Activated T-helper 9 cell treated with anti-CD3 and anti-CD28 coated beads, Interleukin-2, amount 50 U/mL, for 16 hours (primary cell): ENCODE measurements at regions not wholly inside any gene's neighbourhood (a gene's known extent, or its start where the extent isn't known, plus 50 kb on each side); places are given as distances from the start of the nearest gene placed in this dataset.

Experiments used
- DNase-seq: peaks from one replicate; pipeline ENCODE4 v3.0.0-alpha.2; 2020; ENCODE audit warnings: low read depth

GRCh38 chr3:31462050-31462569 lies 70.6 kb upstream of the STT3B start:
- DNase-seq = no peak

- no peak for DNase-seq
Measured at GRCh38 chr3:31465999-31466398, 66.7 kb upstream of the STT3B start.

GRCh38 chr3:31466866-31467265 lies 65.9 kb upstream of the STT3B start:
- no peak for DNase-seq

- DNase-seq = no peak
Measured at GRCh38 chr3:31468433-31468832, 64.3 kb upstream of the STT3B start.

GRCh38 chr3:31469385-31469784 lies 63.3 kb upstream of the STT3B start:
- no peak for DNase-seq

- DNase-seq = peak; percentile 19
Measured at GRCh38 chr3:31472479-31473390, 60.0 kb upstream of the STT3B start.

- no peak for DNase-seq
Measured at GRCh38 chr3:31476209-31476608, 56.5 kb upstream of the STT3B start.

GRCh38 chr3:31479431-31479830 lies 53.3 kb upstream of the STT3B start:
- DNase-seq = no peak

GRCh38 chr3:31481697-31482096 lies 51.0 kb upstream of the STT3B start:
- no peak for DNase-seq

- DNase-seq = no peak
Measured at GRCh38 chr3:31482493-31483200, 50.1 kb upstream of the STT3B start.
